ENCODE measurements at regions not wholly inside any gene's neighbourhood (a gene's known extent, or its start where the extent isn't known, plus 50 kb on each side); places are given as distances from the start of the nearest gene placed in this dataset.
"Not testable (repeated sequence)": the region's sequence is repeated elsewhere in the genome, so short reads cannot be mapped to it uniquely, and the experiment has no call there.

DNA sequence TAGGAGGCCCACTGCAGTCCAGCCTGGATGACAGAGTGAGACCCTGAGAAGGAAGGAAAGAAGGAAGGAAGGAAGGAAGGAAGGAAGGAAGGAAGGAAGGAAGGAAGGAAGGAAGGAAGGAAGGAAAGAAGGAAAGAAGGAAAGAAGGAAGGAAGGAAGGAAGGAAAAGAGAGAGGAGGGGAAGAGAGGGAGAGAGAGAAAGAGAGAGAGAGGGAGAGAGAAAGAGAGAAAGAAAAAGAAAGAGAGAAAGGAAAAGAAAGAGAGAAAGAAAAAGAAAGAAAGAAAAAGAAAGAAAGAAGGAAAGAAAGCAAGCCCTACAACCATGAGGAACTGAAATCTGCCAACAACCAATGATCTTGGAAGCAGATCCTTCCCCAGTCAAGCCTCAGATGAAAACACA lies 124.9 kb upstream of the BCOR start:
- not testable (repeated sequence) for H3K4me1 ChIP-seq (ENCODE audit: control insufficient read depth in 1 of 2, insufficient read depth in 2 of 2, low read length in 2 of 2); H3K4me3 ChIP-seq (ENCODE audit: low read depth in 1 of 2, low read length in 2 of 2); H3K36me3 ChIP-seq (ENCODE audit: control insufficient read depth in 1 of 2, insufficient read depth in 2 of 2, low read length in 2 of 2); H3K9me3 ChIP-seq (ENCODE audit: control insufficient read depth in 1 of 2, low read length in 2 of 2); H3K27me3 ChIP-seq (ENCODE audit: low read depth, low read length); H3K27ac ChIP-seq (ENCODE audit: low read length)

DNA sequence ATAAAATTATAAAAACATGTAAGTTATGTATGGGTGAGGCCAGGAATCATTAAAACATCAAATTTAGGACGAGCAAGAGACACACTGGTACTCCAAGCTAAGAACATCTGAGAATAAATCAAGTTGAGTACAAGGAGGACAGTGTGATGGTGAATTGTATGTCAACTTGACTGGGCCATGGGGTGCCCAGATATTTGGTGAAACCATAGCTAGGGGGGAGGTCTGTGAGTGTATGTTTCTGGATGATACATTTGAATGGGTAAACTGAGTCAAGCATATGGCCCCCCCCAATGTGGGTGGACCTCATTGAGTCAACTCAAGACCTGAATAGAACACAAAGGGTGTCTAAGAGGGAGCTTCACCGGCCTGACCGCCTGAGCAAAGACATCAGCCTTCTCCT lies 115.3 kb upstream of the BCOR start:
- Histone ChIP-seq H3K36me3 (ENCODE audit: control insufficient read depth in 1 of 2, insufficient read depth in 2 of 2, low read length in 2 of 2) (no peaks in the 10 kb centered on the region), H3K4me1 (ENCODE audit: control insufficient read depth in 1 of 2, insufficient read depth in 2 of 2, low read length in 2 of 2) (no peaks in the 10 kb centered on the region), H3K4me3 (ENCODE audit: low read depth in 1 of 2, low read length in 2 of 2) (no peak overlapping the region), H3K27ac (ENCODE audit: low read length) (no peak overlapping the region), H3K27me3 (ENCODE audit: low read depth, low read length) (no peaks in the 10 kb centered on the region), H3K9me3 (ENCODE audit: control insufficient read depth in 1 of 2, low read length in 2 of 2) (no peaks in the 10 kb centered on the region)

DNA sequence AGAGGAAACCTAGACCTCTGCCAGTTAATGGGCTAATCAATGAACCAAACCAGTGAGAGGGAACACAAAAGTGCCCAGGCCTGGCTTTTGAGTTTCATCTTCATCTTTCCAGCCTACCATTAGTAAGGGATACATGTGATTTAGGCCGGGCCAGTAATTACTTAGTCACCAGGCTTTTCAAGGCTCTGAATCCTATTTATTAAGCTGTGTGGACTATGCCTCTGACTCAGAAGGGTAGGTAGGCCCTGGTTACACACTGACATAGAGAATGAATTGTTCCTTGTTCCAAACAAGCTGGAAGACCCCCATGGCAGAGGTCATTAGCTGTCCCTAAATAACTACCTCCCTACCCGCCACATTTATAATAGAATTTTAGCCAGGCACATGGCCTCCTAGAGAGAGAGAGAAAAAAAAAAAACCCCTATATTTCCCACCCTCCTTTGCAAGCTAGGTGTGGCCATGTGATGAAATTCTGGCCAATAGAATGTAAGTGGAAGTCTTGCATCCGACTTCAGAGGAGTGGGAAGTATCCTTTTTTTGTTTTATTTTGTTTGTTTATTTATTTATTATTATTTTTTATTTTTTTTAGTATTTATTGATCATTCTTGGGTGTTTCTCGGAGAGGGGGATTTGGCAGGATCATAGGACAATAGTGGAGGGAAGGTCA lies 112.3 kb upstream of the BCOR start:
- no peaks in the 10 kb centered on the region for H3K27me3 ChIP-seq (ENCODE audit: low read depth, low read length)
- no peaks in the 10 kb centered on the region for H3K4me1 ChIP-seq (ENCODE audit: control insufficient read depth in 1 of 2, insufficient read depth in 2 of 2, low read length in 2 of 2)
- no peak overlapping the region for H3K4me3 ChIP-seq (ENCODE audit: low read depth in 1 of 2, low read length in 2 of 2)
- H3K36me3 ChIP-seq (ENCODE audit: control insufficient read depth in 1 of 2, insufficient read depth in 2 of 2, low read length in 2 of 2): no peaks in the 10 kb centered on the region
- no peaks in the 10 kb centered on the region for H3K9me3 ChIP-seq (ENCODE audit: control insufficient read depth in 1 of 2, low read length in 2 of 2)
- H3K27ac ChIP-seq (ENCODE audit: low read length): no peak overlapping the region

DNA sequence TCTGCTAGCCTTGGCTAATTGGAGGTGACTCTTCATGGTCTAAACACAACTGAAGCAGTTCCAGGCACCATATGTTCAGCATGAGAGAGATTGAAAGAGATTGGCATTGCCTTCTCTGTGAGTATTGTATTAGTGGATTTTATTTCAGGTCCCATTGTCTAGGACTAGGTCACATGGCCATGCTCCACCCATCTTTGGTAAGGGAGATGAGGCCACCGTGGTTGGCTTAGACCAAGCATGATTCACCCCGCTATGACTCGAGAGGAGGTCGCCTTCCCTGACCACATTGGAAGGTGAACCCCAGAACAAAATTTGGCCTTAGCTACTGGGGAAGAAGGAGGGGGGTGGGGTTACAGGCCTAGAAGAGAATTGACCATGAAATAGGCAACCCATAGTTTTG lies 109.9 kb upstream of the BCOR start:
- no peaks in the 10 kb centered on the region for H3K4me1 ChIP-seq (ENCODE audit: control insufficient read depth in 1 of 2, insufficient read depth in 2 of 2, low read length in 2 of 2)
- no peaks in the 10 kb centered on the region for H3K9me3 ChIP-seq (ENCODE audit: control insufficient read depth in 1 of 2, low read length in 2 of 2)
- no peak overlapping the region for H3K4me3 ChIP-seq (ENCODE audit: low read depth in 1 of 2, low read length in 2 of 2)
- H3K36me3 ChIP-seq (ENCODE audit: control insufficient read depth in 1 of 2, insufficient read depth in 2 of 2, low read length in 2 of 2): no peaks in the 10 kb centered on the region
- H3K27ac ChIP-seq (ENCODE audit: low read length): no peak overlapping the region
- H3K27me3 ChIP-seq (ENCODE audit: low read depth, low read length): no peaks in the 10 kb centered on the region

DNA sequence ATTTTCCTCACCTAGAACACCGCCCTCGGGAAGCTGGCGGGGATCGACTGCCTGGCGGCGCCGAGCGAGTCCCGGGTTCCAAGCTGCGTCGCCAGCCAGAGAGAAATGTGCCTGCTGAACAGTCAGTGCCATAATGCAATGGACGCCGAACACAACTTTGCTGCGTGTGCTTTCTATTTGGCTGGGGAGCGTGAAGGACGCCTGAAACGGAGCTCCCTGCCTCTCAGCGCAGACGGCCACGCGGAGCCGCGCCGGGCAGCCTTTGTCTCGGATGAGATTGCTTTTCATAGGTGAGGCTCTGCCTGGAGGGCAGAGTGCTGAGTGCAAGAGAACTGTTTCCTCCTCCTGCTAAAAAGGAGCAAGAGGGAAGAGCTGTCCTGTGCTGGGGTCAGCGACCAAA lies 107.7 kb upstream of the BCOR start:
- Histone ChIP-seq H3K27me3 (ENCODE audit: low read depth, low read length) (no peaks in the 10 kb centered on the region), H3K36me3 (ENCODE audit: control insufficient read depth in 1 of 2, insufficient read depth in 2 of 2, low read length in 2 of 2) (no peaks in the 10 kb centered on the region), H3K9me3 (ENCODE audit: control insufficient read depth in 1 of 2, low read length in 2 of 2) (no peaks in the 10 kb centered on the region), H3K4me3 (ENCODE audit: low read depth in 1 of 2, low read length in 2 of 2) (no peak overlapping the region), H3K27ac (ENCODE audit: low read length) (no peak overlapping the region), H3K4me1 (ENCODE audit: control insufficient read depth in 1 of 2, insufficient read depth in 2 of 2, low read length in 2 of 2) (no peaks in the 10 kb centered on the region)

DNA sequence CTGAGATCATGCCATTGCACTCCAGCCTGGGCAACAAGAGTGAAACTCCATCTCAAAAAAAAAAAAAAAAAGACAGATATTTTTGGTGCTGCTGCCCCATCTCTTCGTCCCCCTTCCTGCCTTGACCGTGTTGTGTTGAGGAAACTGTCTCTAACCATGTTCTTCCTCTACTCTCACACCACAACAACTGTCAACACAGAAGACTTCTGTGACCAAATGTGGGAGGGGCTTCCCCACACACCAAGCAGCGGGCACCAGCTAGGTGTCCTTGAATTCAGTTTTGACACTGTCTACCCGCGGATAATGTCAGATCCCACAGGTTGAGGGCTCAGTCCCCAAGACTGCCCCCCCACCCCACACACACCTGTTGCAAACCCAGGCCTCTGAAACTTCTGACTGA lies 104.7 kb upstream of the BCOR start:
- H3K36me3 ChIP-seq (ENCODE audit: control insufficient read depth in 1 of 2, insufficient read depth in 2 of 2, low read length in 2 of 2): no peaks in the 10 kb centered on the region
- H3K27me3 ChIP-seq (ENCODE audit: low read depth, low read length): no peaks in the 10 kb centered on the region
- H3K9me3 ChIP-seq (ENCODE audit: control insufficient read depth in 1 of 2, low read length in 2 of 2): no peaks in the 10 kb centered on the region
- H3K4me3 ChIP-seq (ENCODE audit: low read depth in 1 of 2, low read length in 2 of 2): no peak overlapping the region
- H3K27ac ChIP-seq (ENCODE audit: low read length): no peak overlapping the region
- no peaks in the 10 kb centered on the region for H3K4me1 ChIP-seq (ENCODE audit: control insufficient read depth in 1 of 2, insufficient read depth in 2 of 2, low read length in 2 of 2)

DNA sequence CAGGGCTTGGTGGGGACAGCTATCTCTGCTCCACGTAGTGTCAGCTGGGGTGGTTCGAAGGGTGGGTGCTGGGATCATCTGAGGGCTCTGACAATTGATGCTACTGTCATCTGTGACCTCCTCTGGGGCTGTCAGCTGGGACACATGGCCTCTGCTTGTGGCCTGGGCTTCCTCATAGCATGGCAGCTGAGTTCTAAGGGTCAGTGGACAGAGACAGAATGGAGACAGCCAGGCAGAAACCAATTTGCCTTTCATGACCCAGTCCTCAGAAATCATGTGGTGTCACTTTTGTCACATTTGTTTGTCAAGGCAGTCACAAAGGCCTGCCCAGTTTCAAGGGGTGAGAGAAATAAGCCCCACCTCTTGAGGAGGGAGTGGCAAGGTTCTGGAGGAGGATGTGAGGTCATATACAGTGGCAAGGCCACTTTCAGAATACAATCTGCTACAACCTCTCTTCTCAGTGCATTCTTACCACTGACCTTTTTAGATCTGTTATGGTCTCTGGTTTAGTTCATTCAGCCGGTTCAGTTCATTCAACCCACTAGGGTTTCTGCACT lies 103.6 kb upstream of the BCOR start:
- Histone ChIP-seq H3K27ac (ENCODE audit: low read length) (no peak overlapping the region), H3K9me3 (ENCODE audit: control insufficient read depth in 1 of 2, low read length in 2 of 2) (no peaks in the 10 kb centered on the region), H3K36me3 (ENCODE audit: control insufficient read depth in 1 of 2, insufficient read depth in 2 of 2, low read length in 2 of 2) (no peaks in the 10 kb centered on the region), H3K27me3 (ENCODE audit: low read depth, low read length) (no peaks in the 10 kb centered on the region), H3K4me3 (ENCODE audit: low read depth in 1 of 2, low read length in 2 of 2) (no peak overlapping the region), H3K4me1 (ENCODE audit: control insufficient read depth in 1 of 2, insufficient read depth in 2 of 2, low read length in 2 of 2) (no peaks in the 10 kb centered on the region)

DNA sequence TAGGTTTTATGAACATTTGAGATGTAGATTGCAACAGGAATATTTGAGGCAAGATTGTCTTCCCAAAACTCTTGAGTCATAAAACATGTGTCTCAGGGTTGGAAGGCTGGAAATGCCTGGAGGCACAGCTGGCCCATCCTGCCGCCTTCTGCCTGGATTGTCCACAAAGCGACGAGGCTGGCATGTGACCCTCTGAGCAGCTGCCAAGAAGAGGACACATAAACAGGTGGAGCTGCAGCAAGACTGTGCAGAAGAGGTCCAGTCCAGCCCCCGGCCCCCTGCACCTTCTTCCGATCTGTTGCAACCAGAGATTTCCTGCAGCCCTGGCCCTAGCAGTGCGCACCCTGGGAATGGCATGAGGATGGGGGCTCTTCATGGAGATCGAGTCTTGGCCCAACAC lies 101.9 kb upstream of the BCOR start:
- Histone ChIP-seq H3K27me3 (ENCODE audit: low read depth, low read length) (no peaks in the 10 kb centered on the region), H3K27ac (ENCODE audit: low read length) (no peak overlapping the region), H3K9me3 (ENCODE audit: control insufficient read depth in 1 of 2, low read length in 2 of 2) (no peaks in the 10 kb centered on the region), H3K4me3 (ENCODE audit: low read depth in 1 of 2, low read length in 2 of 2) (no peak overlapping the region), H3K36me3 (ENCODE audit: control insufficient read depth in 1 of 2, insufficient read depth in 2 of 2, low read length in 2 of 2) (no peaks in the 10 kb centered on the region), H3K4me1 (ENCODE audit: control insufficient read depth in 1 of 2, insufficient read depth in 2 of 2, low read length in 2 of 2) (no peaks in the 10 kb centered on the region)

DNA sequence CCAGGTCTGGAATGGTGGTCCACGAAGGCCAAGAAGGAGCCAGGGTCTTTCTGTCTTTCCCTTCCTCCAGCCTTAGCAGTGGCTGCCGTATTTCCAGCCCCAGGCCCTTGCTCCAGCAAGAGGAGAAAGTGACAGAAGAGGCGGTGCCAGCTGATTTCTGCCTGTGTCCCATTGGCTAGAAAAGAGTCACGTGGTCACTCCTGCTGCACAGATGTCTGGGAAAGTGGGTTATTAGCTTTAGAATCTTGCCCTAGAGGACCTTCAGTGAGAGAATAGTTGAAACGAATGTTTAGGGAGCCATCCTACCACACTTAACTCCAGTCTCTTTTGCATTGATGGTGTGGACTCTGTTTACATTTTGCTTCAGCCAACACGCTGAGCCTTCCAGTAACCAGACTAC lies 99.3 kb upstream of the BCOR start:
- Histone ChIP-seq H3K36me3 (ENCODE audit: control insufficient read depth in 1 of 2, insufficient read depth in 2 of 2, low read length in 2 of 2) (no peaks in the 10 kb centered on the region), H3K27me3 (ENCODE audit: low read depth, low read length) (no peaks in the 10 kb centered on the region), H3K4me1 (ENCODE audit: control insufficient read depth in 1 of 2, insufficient read depth in 2 of 2, low read length in 2 of 2) (no peaks in the 10 kb centered on the region)

DNA sequence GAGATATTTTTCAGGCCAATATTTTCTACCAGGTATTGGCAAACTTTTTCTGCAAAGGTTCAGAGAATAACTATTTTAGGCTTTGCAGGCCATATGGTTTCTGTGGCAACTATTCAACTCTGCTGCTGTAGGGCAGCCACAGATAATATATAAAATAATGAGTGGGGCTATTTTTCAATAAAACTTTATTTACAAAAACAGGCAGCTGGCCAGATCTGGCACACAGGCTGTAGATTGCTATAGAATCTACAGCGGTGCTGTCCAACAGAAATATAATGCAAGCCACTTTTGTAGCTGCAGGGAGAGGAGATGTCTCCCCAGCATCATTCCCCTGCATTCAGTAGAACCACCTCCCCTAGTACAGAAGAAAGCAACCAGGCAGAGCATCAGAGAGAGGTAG lies 97.6 kb upstream of the BCOR start:
- Histone ChIP-seq H3K27ac (ENCODE audit: low read length) (no peak overlapping the region), H3K36me3 (ENCODE audit: control insufficient read depth in 1 of 2, insufficient read depth in 2 of 2, low read length in 2 of 2) (no peaks in the 10 kb centered on the region), H3K27me3 (ENCODE audit: low read depth, low read length) (no peaks in the 10 kb centered on the region), H3K4me1 (ENCODE audit: control insufficient read depth in 1 of 2, insufficient read depth in 2 of 2, low read length in 2 of 2) (no peaks in the 10 kb centered on the region), H3K4me3 (ENCODE audit: low read depth in 1 of 2, low read length in 2 of 2) (no peak overlapping the region), H3K9me3 (ENCODE audit: control insufficient read depth in 1 of 2, low read length in 2 of 2) (no peaks in the 10 kb centered on the region)

More for the DNA sequence above, 99.3 kb upstream of the BCOR start:
- Histone ChIP-seq H3K27ac (ENCODE audit: low read length) (no peak overlapping the region), H3K4me3 (ENCODE audit: low read depth in 1 of 2, low read length in 2 of 2) (no peak overlapping the region), H3K9me3 (ENCODE audit: control insufficient read depth in 1 of 2, low read length in 2 of 2) (no peaks in the 10 kb centered on the region)

DNA sequence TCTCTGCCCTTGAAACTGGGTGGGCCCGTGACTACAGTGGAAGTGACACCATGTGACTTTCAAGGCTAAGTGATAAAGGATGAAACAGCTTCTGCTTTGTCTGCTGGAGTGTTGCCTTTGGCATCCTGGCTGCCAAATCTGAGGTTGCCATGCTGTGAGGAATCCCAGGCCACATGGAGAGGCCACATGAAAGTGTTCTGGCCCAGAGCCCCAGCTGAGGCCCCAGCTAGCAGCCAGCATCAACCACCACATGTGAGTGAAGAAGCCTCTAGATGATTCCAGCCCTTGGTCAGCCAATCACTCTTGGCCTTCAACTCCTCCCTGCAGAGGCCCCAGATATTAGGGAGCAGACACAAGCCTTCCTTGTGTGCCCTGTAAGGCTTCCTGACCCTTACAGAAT lies 94.4 kb upstream of the BCOR start:
- Histone ChIP-seq H3K4me1 (ENCODE audit: control insufficient read depth in 1 of 2, insufficient read depth in 2 of 2, low read length in 2 of 2) (no peaks in the 10 kb centered on the region), H3K27ac (ENCODE audit: low read length) (no peak overlapping the region), H3K36me3 (ENCODE audit: control insufficient read depth in 1 of 2, insufficient read depth in 2 of 2, low read length in 2 of 2) (no peaks in the 10 kb centered on the region), H3K4me3 (ENCODE audit: low read depth in 1 of 2, low read length in 2 of 2) (no peak overlapping the region), H3K27me3 (ENCODE audit: low read depth, low read length) (no peaks in the 10 kb centered on the region), H3K9me3 (ENCODE audit: control insufficient read depth in 1 of 2, low read length in 2 of 2) (no peaks in the 10 kb centered on the region)

DNA sequence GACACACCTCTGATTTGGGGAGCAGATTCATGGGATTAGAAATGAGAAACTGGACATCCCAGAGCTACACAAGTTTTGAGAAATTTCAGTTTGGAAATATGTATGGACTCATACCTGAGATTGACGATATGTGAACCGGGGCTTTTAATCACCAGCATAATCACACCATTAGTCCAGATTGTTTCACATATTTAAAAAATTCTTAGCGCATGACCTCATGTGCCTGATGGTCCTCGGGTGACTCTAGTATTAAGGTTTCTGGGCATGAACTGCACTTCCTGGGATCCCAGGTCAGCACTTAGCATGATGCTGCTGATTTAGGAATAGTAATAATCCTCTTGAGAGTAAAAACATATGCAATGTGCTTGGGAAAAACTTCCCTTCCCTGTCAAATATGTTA lies 91.9 kb upstream of the BCOR start:
- no peak overlapping the region for H3K27ac ChIP-seq (ENCODE audit: low read length)
- no peaks in the 10 kb centered on the region for H3K9me3 ChIP-seq (ENCODE audit: control insufficient read depth in 1 of 2, low read length in 2 of 2)
- H3K27me3 ChIP-seq (ENCODE audit: low read depth, low read length): no peaks in the 10 kb centered on the region
- no peak overlapping the region for H3K4me3 ChIP-seq (ENCODE audit: low read depth in 1 of 2, low read length in 2 of 2)
- no peaks in the 10 kb centered on the region for H3K4me1 ChIP-seq (ENCODE audit: control insufficient read depth in 1 of 2, insufficient read depth in 2 of 2, low read length in 2 of 2)
- no peaks in the 10 kb centered on the region for H3K36me3 ChIP-seq (ENCODE audit: control insufficient read depth in 1 of 2, insufficient read depth in 2 of 2, low read length in 2 of 2)

Measured in muscle layer of duodenum (tissue), 2 donors.